Mammary epithelial cell (primary cell): ENCODE measurements at regions not wholly inside any gene's neighbourhood (a gene's known extent, or its start where the extent isn't known, plus 50 kb on each side); places are given as distances from the start of the nearest gene placed in this dataset.

Source experiments
- EZH2 ChIP-seq: IDR thresholded peaks from 2 replicates; pipeline ENCODE4 v1.6.1; 2012; ENCODE audit warnings: low read length, inconsistent platforms, borderline replicate concordance
- TF ChIP-seq, protein P1 (sequence below), 2 donors: IDR thresholded peaks in 1 of 2; conservative IDR thresholded peaks in 1 of 2; 2 replicates each; pipeline ENCODE4 v1.5.1; 2011 to 2012; ENCODE audit warnings: inconsistent platforms in 2 of 2, low read length in 2 of 2, mild to moderate bottlenecking in 2 of 2, control low read depth in 1 of 2, low read depth in 1 of 2; ENCODE audit not compliant: insufficient read depth in 1 of 2; ENCODE audit errors: extremely low read depth in 1 of 2

DNA sequence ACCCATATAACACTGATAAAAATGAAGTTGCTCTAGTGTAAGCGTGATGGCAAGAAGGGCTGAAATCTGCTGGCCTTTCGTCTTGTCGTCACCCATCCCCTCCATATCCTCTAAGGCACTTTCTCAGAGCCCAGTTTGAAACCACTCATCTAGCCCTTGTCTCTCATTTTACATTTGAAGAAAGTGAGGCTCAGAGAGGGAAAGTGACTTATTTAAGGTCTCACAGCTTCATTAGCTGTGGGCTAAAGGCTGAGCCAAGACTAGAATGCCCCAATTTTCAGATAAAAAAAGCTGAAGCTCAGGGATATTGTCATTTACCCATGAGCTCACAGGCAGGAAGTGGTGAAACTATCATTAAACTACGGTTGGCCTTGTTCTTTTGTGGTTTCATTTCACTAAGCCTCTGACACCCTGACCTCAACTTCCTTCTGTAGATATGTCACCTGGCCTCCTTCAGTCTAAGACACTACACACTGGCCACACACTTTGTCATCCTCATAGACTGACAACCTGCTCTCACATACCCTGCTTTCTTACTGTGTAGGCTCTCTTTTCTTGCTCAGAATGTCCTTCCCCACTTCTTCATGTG, 176.7 kb upstream of the DMAC1 start:
- TF ChIP-seq EZH2, result no peak
- TF ChIP-seq, protein P1, sequence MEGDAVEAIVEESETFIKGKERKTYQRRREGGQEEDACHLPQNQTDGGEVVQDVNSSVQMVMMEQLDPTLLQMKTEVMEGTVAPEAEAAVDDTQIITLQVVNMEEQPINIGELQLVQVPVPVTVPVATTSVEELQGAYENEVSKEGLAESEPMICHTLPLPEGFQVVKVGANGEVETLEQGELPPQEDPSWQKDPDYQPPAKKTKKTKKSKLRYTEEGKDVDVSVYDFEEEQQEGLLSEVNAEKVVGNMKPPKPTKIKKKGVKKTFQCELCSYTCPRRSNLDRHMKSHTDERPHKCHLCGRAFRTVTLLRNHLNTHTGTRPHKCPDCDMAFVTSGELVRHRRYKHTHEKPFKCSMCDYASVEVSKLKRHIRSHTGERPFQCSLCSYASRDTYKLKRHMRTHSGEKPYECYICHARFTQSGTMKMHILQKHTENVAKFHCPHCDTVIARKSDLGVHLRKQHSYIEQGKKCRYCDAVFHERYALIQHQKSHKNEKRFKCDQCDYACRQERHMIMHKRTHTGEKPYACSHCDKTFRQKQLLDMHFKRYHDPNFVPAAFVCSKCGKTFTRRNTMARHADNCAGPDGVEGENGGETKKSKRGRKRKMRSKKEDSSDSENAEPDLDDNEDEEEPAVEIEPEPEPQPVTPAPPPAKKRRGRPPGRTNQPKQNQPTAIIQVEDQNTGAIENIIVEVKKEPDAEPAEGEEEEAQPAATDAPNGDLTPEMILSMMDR (conservative IDR thresholded peaks at IDR 0.05 in 1 of 2, IDR thresholded peaks at IDR 0.05 in 1 of 2; ENCODE audit: extremely low read depth in 1 of 2, insufficient read depth in 1 of 2, low read depth in 1 of 2, low read length in 2 of 2), result no peak
